KMS-11 (cell line): ENCODE measurements at regions not wholly inside any gene's neighbourhood (a gene's known extent, or its start where the extent isn't known, plus 50 kb on each side); places are given as distances from the start of the nearest gene placed in this dataset.

Experiments
- H2AFZ ChIP-seq: fragments of 200-600 bp; sonication (generic); 2 replicates; pipeline ENCODE4 v1.6.1; 2016; ENCODE audit warnings: antibody characterized with exemption, mixed run types, low read depth
- H3K27ac ChIP-seq: fragments of 200-600 bp; sonication (generic); 2 replicates; pipeline ENCODE4 v1.6.1; 2016; ENCODE audit warnings: mild to moderate bottlenecking, mixed run types
- H3K27me3 ChIP-seq: fragments of 200-600 bp; sonication (generic); 2 replicates; pipeline ENCODE4 v1.6.1; 2017; ENCODE audit warnings: mild to moderate bottlenecking, low read depth, mixed run types, moderate library complexity; ENCODE audit not compliant: insufficient read depth
- H3K36me3 ChIP-seq: fragments of 200-600 bp; sonication (generic); 2 replicates; pipeline ENCODE4 v1.6.1; 2017; ENCODE audit warnings: mild to moderate bottlenecking, mixed run types; ENCODE audit not compliant: insufficient read depth
- H3K4me1 ChIP-seq: fragments of 200-600 bp; sonication (generic); 2 replicates; pipeline ENCODE4 v1.6.1; 2016; ENCODE audit warnings: mild to moderate bottlenecking, low read depth, mixed run types; ENCODE audit not compliant: poor library complexity, severe bottlenecking
- H3K4me2 ChIP-seq: fragments of 200-600 bp; sonication (generic); 2 replicates; pipeline ENCODE4 v1.7.0; 2016; ENCODE audit warnings: mild to moderate bottlenecking, mixed run types
- H3K4me3 ChIP-seq: fragments of 200-600 bp; sonication (generic); IDR thresholded peaks from 2 replicates; pipeline ENCODE4 v1.6.1; 2017; ENCODE audit warnings: low read depth, low read length, mixed read lengths; ENCODE audit not compliant: insufficient read depth
- H3K79me2 ChIP-seq: fragments of 200-600 bp; sonication (generic); 2 replicates; pipeline ENCODE4 v1.6.1; 2016; ENCODE audit warnings: low read depth, mixed run types; ENCODE audit not compliant: insufficient read depth
- H3K9ac ChIP-seq: fragments of 200-600 bp; sonication (generic); 2 replicates; pipeline ENCODE4 v1.6.1; 2016; ENCODE audit warnings: mild to moderate bottlenecking, mixed run types
- H4K20me1 ChIP-seq: fragments of 200-600 bp; sonication (generic); 2 replicates; pipeline ENCODE4 v1.6.1; 2016; ENCODE audit warnings: mild to moderate bottlenecking, mixed run types; ENCODE audit not compliant: insufficient read depth
- CTCF ChIP-seq: fragments of 200-600 bp; sonication (generic); conservative IDR thresholded peaks from 2 replicates; pipeline ENCODE4 v1.6.1; 2017; ENCODE audit warnings: low read depth, mild to moderate bottlenecking, antibody characterized with exemption, low read length, moderate library complexity, mixed read lengths

GRCh38 chr7:118657391-118658005 is 433.0 kb downstream of the ANKRD7 start:
- H2AFZ ChIP-seq, result peak overlapping the region; percentile 65
- H3K27me3 ChIP-seq, result no peaks in the 10 kb centered on the region
- no peak for TF ChIP-seq CTCF
- no peak overlapping the region for H3K9ac ChIP-seq
- H4K20me1 ChIP-seq, result no peaks in the 10 kb centered on the region
- H3K4me3 ChIP-seq, result no peak overlapping the region
- H3K36me3 ChIP-seq, result no peaks in the 10 kb centered on the region
- H3K4me2 ChIP-seq, result peak overlapping the region; percentile 62
- no peak overlapping the region for H3K27ac ChIP-seq
- H3K79me2 ChIP-seq, result no peaks in the 10 kb centered on the region
- H3K4me1 ChIP-seq, result peaks cover 14% of the 10 kb centered on the region

- H3K79me2 ChIP-seq, result no peaks in the 10 kb centered on the region
- peaks cover 6% of the 10 kb centered on the region for H3K4me1 ChIP-seq
- H3K27me3 ChIP-seq, result no peaks in the 10 kb centered on the region
- no peak overlapping the region for H3K4me2 ChIP-seq
- H3K9ac ChIP-seq, result no peak overlapping the region
- no peak overlapping the region for H2AFZ ChIP-seq
- H3K27ac ChIP-seq, result no peak overlapping the region
- H3K4me3 ChIP-seq, result no peak overlapping the region
- H3K36me3 ChIP-seq, result no peaks in the 10 kb centered on the region
- no peak for TF ChIP-seq CTCF
- no peaks in the 10 kb centered on the region for H4K20me1 ChIP-seq
Observed at GRCh38 chr7:118662266-118662665, 437.8 kb downstream of the ANKRD7 start.

- Histone ChIP-seq H3K9ac (no peak overlapping the region), H3K36me3 (no peaks in the 10 kb centered on the region), H3K27me3 (no peaks in the 10 kb centered on the region), H3K4me1 (no peaks in the 10 kb centered on the region), H4K20me1 (no peaks in the 10 kb centered on the region), H3K4me3 (no peak overlapping the region), H3K27ac (no peak overlapping the region), H3K4me2 (no peak overlapping the region), H2AFZ (no peak overlapping the region), H3K79me2 (no peaks in the 10 kb centered on the region)
- TF ChIP-seq CTCF, result no peak
Observed at GRCh38 chr7:118664498-118664897, 440.0 kb downstream of the ANKRD7 start.

DNA sequence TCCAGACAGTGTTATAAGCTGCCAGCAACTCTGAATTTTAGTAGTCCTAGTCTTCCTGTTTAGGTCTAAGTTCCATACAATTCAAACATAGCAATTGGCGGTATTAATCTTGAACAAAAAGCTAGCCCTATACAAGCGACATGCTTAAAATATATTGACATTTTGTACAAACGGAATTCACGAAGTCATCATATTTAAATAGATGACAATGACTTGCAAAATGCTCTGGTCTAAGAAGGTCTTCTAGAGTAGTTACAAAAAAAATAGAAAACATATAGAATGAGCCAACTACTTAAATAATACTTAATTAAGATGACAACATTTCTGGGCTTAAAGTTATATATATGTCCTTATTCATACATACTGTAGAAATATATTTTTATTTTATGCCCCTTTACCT is 446.6 kb downstream of the ANKRD7 start:
- Histone ChIP-seq H3K36me3 (no peaks in the 10 kb centered on the region), H3K27ac (no peak overlapping the region), H3K27me3 (no peaks in the 10 kb centered on the region), H3K4me1 (no peaks in the 10 kb centered on the region), H3K79me2 (no peaks in the 10 kb centered on the region), H3K4me2 (no peak overlapping the region), H2AFZ (no peak overlapping the region), H3K4me3 (no peak overlapping the region), H4K20me1 (no peaks in the 10 kb centered on the region), H3K9ac (no peak overlapping the region)
- TF ChIP-seq CTCF, result no peak
